ENCODE measurements at regions not wholly inside any gene's neighbourhood (a gene's known extent, or its start where the extent isn't known, plus 50 kb on each side); places are given as distances from the start of the nearest gene placed in this dataset.

DNA sequence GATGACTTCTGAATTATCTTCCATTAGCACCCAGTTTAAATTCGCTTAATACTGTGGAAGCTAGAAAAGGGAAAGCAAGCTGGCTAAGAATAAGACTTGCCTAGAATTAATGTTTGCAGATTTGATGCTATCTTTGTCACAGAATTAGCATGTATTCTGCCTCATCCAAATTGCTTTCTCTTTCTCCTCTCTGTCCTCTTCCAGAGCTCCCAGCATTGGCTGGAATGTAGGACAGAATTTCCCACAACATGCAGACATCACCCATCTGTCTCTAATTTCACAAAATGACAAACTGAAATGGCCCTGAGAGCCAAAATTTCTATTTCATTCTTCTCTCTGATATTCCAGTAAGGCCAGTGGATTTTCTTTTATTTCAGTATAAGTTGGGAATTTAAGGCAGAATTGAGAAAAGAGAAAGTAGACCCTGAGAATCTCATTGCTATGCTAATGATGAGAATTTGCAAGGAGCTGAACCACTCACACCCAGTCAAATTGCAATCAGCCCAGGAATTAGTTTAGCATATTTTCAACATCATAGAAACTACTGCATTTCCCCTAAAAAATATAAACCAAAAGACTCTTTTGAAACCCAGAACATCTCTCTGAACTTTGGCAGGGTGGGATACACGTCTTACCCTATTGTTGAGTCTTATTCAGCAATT lies 188.8 kb downstream of the RCHY1 start:
- TF ChIP-seq, protein P1, sequence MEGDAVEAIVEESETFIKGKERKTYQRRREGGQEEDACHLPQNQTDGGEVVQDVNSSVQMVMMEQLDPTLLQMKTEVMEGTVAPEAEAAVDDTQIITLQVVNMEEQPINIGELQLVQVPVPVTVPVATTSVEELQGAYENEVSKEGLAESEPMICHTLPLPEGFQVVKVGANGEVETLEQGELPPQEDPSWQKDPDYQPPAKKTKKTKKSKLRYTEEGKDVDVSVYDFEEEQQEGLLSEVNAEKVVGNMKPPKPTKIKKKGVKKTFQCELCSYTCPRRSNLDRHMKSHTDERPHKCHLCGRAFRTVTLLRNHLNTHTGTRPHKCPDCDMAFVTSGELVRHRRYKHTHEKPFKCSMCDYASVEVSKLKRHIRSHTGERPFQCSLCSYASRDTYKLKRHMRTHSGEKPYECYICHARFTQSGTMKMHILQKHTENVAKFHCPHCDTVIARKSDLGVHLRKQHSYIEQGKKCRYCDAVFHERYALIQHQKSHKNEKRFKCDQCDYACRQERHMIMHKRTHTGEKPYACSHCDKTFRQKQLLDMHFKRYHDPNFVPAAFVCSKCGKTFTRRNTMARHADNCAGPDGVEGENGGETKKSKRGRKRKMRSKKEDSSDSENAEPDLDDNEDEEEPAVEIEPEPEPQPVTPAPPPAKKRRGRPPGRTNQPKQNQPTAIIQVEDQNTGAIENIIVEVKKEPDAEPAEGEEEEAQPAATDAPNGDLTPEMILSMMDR (conservative IDR thresholded peaks at IDR 0.05): no peak
- TF ChIP-seq ZFX (IDR thresholded peaks at IDR 0.05): no peak
